ENCODE measurements at regions not wholly inside any gene's neighbourhood (a gene's known extent, or its start where the extent isn't known, plus 50 kb on each side); places are given as distances from the start of the nearest gene placed in this dataset.

- no peak for DNase-seq
These were observed 226.5 kb upstream of the CDYL start for GRCh38 chr6:4549556-4550226.

- no peak for DNase-seq
These were observed 230.3 kb upstream of the CDYL start for GRCh38 chr6:4545893-4546292.

GRCh38 chr6:4543596-4543995 lies 232.6 kb upstream of the CDYL start:
- no peak for DNase-seq

GRCh38 chr6:4533576-4533975 lies 242.6 kb upstream of the CDYL start:
- DNase-seq: no peak

- no peak for DNase-seq
These were observed 244.8 kb upstream of the CDYL start for GRCh38 chr6:4531406-4531805.

- DNase-seq: no peak
These were observed 253.8 kb upstream of the CDYL start for GRCh38 chr6:4522453-4522852.

- DNase-seq: no peak
These were observed 255.1 kb upstream of the CDYL start for GRCh38 chr6:4521070-4521469.

GRCh38 chr6:4518506-4518905 lies 257.7 kb upstream of the CDYL start:
- no peak for DNase-seq

- DNase-seq: no peak
These were observed 260.0 kb upstream of the CDYL start for GRCh38 chr6:4516206-4516605.

GRCh38 chr6:4513561-4513960 lies 262.6 kb upstream of the CDYL start:
- no peak for DNase-seq

GRCh38 chr6:4512051-4512471 lies 264.1 kb upstream of the CDYL start:
- DNase-seq: no peak

GRCh38 chr6:4511641-4512020 lies 264.6 kb upstream of the CDYL start:
- no peak for DNase-seq

- DNase-seq: no peak
These were observed 265.1 kb upstream of the CDYL start for GRCh38 chr6:4510906-4511640.

GRCh38 chr6:4510317-4510716 lies 265.9 kb upstream of the CDYL start:
- no peak for DNase-seq

- no peak for DNase-seq
These were observed 266.7 kb upstream of the CDYL start for GRCh38 chr6:4509506-4509905.

- no peak for DNase-seq
These were observed 269.4 kb upstream of the CDYL start for GRCh38 chr6:4506792-4507191.

GRCh38 chr6:4506223-4506622 lies 270.0 kb upstream of the CDYL start:
- DNase-seq: no peak

GRCh38 chr6:4504700-4505099 lies 271.5 kb upstream of the CDYL start:
- DNase-seq: no peak

GRCh38 chr6:4503700-4504099 lies 272.5 kb upstream of the CDYL start:
- DNase-seq: no peak

- no peak for DNase-seq
These were observed 279.9 kb upstream of the CDYL start for GRCh38 chr6:4496284-4496683.

GRCh38 chr6:4491501-4492260 lies 284.5 kb upstream of the CDYL start:
- DNase-seq: no peak

GRCh38 chr6:4489538-4489937 lies 286.7 kb upstream of the CDYL start:
- no peak for DNase-seq

GRCh38 chr6:4488389-4488788 lies 287.8 kb upstream of the CDYL start:
- no peak for DNase-seq

- no peak for DNase-seq
These were observed 288.7 kb upstream of the CDYL start for GRCh38 chr6:4487538-4487937.

Measured in CD4-positive, alpha-beta T cell treated with Interleukin-6 for 4 hours (primary cell).